Nephron (organoid): ENCODE measurements at regions not wholly inside any gene's neighbourhood (a gene's known extent, or its start where the extent isn't known, plus 50 kb on each side); places are given as distances from the start of the nearest gene placed in this dataset.
"Not testable (repeated sequence)": the region's sequence is repeated elsewhere in the genome, so short reads cannot be mapped to it uniquely, and the experiment has no call there.

Experiments
- H3K27ac Mint-ChIP-seq, 3 experiments: 2 replicates each; pipeline ENCODE4 v1.8.0; 2020; ENCODE audit warnings: mixed read lengths in 3 of 3, mild to moderate bottlenecking in 2 of 3, moderate library complexity in 1 of 3
- H3K27me3 Mint-ChIP-seq: 2 replicates; pipeline ENCODE4 v1.8.0; 2021; ENCODE audit warnings: low read depth, mild to moderate bottlenecking, moderate library complexity, mixed read lengths
- H3K36me3 Mint-ChIP-seq: 2 replicates; pipeline ENCODE4 v1.8.0; 2020; ENCODE audit warnings: low read depth, mixed read lengths
- H3K4me1 Mint-ChIP-seq: 2 replicates; pipeline ENCODE4 v1.8.0; 2020; ENCODE audit warnings: mixed read lengths
- H3K4me3 Mint-ChIP-seq, 3 experiments: 2 replicates each; pipeline ENCODE4 v1.8.0; 2020; ENCODE audit warnings: mild to moderate bottlenecking in 3 of 3, mixed read lengths in 3 of 3, moderate library complexity in 2 of 3
- H3K9me3 Mint-ChIP-seq: 2 replicates; pipeline ENCODE4 v1.8.0; 2020; ENCODE audit warnings: mixed read lengths
- TF ChIP-seq, protein P1 (sequence below), 3 experiments: fragments of 200-600 bp; sonication (generic); IDR thresholded peaks; one replicate each; pipeline ENCODE4 v1.5.0; 2021; ENCODE audit warnings: antibody characterized with exemption in 3 of 3; ENCODE audit not compliant: unreplicated experiment in 3 of 3

DNA sequence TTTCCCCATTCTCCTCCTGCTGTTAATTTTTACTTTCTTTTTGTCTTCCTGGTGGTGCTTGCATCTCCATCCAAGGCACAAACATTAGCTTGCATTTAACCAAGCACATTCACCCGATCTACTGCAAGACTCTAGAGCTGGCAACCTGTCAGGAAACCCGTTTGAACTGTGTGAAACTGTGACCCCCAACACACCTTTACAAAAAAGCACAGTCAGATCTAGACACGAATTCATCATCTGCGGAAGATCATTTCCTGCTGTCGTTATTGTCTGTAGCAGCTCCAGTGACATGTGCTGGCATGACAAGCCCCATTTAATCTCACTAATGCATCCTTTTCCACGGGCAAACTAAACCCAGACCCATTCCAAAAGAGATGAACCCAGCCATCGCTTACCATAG is 340.5 kb downstream of the VRK1 start:
- H3K27ac Mint-ChIP-seq = no peak overlapping the region
- H3K9me3 Mint-ChIP-seq = peaks cover 12% of the 10 kb centered on the region
- H3K4me3 Mint-ChIP-seq = no peak overlapping the region
- H3K36me3 Mint-ChIP-seq = peaks cover 8% of the 10 kb centered on the region
- H3K4me1 Mint-ChIP-seq = no peaks in the 10 kb centered on the region
- H3K27me3 Mint-ChIP-seq = peaks cover 6% of the 10 kb centered on the region
- TF ChIP-seq, protein P1, sequence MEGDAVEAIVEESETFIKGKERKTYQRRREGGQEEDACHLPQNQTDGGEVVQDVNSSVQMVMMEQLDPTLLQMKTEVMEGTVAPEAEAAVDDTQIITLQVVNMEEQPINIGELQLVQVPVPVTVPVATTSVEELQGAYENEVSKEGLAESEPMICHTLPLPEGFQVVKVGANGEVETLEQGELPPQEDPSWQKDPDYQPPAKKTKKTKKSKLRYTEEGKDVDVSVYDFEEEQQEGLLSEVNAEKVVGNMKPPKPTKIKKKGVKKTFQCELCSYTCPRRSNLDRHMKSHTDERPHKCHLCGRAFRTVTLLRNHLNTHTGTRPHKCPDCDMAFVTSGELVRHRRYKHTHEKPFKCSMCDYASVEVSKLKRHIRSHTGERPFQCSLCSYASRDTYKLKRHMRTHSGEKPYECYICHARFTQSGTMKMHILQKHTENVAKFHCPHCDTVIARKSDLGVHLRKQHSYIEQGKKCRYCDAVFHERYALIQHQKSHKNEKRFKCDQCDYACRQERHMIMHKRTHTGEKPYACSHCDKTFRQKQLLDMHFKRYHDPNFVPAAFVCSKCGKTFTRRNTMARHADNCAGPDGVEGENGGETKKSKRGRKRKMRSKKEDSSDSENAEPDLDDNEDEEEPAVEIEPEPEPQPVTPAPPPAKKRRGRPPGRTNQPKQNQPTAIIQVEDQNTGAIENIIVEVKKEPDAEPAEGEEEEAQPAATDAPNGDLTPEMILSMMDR (IDR thresholded peaks at IDR 0.05; ENCODE audit: unreplicated experiment in 3 of 3) = no peak

DNA sequence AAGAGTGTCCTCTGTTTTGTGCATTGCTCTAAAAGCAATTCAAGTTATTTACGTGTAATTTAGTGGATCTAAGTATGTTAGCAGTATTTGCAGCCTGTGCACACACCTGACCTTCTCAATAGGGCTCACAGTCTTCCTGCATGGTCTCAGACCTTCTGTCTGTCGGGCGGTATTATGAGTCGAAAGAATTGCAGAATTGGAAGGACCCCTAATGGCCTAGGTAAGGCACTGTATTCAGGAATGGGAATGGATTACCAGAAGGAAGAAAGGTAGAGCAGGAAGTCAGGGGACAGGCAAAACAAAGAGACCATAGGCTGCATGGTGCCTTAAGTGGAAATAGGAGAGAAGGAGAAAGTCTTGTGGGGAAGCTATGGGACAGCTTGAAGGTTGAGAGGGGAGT is 341.6 kb downstream of the VRK1 start:
- H3K36me3 Mint-ChIP-seq = peaks cover 8% of the 10 kb centered on the region
- no peaks in the 10 kb centered on the region for H3K4me1 Mint-ChIP-seq
- peaks cover 6% of the 10 kb centered on the region for H3K27me3 Mint-ChIP-seq
- no peak overlapping the region for H3K27ac Mint-ChIP-seq
- H3K9me3 Mint-ChIP-seq = peaks cover 12% of the 10 kb centered on the region
- H3K4me3 Mint-ChIP-seq = no peak overlapping the region
- TF ChIP-seq, protein P1 (IDR thresholded peaks at IDR 0.05; ENCODE audit: unreplicated experiment in 3 of 3) = no peak

DNA sequence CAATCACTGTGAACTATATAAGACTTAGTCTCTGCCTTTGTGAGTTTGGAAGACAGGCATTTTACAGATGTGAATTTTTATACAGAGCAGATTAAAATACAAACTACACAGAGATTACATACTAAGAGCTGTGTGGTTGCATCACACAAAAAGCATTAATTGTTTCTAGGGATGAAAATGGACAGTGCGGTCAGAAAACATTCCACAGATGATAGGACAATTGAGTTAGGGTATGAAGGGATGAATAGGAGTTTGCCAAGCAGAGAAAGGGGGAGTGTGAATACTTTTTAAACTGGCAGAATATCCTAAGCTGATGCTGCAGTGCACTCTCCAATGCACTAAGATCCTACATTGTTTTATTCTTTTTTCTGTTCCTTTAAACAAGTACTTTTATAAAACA is 345.8 kb downstream of the VRK1 start:
- Mint-ChIP-seq H3K4me1 (no peaks in the 10 kb centered on the region), H3K27me3 (peaks cover 2% of the 10 kb centered on the region), H3K9me3 (no peaks in the 10 kb centered on the region), H3K27ac (no peak overlapping the region), H3K36me3 (no peaks in the 10 kb centered on the region), H3K4me3 (no peak overlapping the region)
- TF ChIP-seq, protein P1 (IDR thresholded peaks at IDR 0.05; ENCODE audit: unreplicated experiment in 3 of 3) = no peak

DNA sequence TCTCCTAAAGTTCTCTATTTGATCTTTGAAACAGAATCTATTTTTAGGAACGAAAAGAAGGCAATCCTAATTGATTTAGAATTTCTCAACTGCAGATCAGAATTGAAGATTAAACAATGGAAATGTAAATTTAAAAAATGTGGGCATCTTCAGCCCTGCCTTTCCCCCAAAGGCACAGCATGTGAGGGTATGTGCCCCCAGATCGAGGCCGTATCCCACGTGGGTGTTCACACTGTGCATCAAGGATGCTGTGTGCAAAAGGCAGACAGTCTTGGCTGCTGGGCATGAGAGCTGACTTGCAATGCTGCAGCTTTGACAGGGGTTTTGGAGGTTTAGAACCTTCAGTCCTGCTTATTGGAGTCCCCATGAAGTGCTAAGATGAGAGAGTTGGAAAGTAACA is 346.3 kb downstream of the VRK1 start:
- H3K27me3 Mint-ChIP-seq = no peaks in the 10 kb centered on the region
- H3K4me1 Mint-ChIP-seq = no peaks in the 10 kb centered on the region
- H3K4me3 Mint-ChIP-seq = no peak overlapping the region
- TF ChIP-seq, protein P1 (IDR thresholded peaks at IDR 0.05; ENCODE audit: unreplicated experiment in 3 of 3) = no peak
- H3K9me3 Mint-ChIP-seq = no peaks in the 10 kb centered on the region
- H3K36me3 Mint-ChIP-seq = no peaks in the 10 kb centered on the region
- H3K27ac Mint-ChIP-seq = no peak overlapping the region

DNA sequence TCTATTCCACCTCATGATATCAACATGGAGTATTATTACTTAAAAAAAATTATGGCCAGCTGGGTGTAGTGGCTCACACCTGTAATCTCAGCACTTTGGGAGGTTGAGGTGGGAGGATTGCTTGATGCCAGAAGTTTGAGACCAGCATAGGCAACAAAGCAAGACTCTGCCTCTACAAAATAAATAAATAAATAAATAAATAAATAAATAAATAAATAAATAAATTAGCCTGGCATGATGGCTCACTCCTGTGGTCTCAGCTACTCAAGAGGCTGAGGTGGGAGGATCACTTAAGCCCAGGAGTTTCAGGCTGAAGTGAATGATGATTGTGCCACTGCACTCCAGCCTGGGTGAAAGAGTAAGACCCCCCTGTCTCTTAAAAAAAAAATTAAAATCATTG is 350.8 kb downstream of the VRK1 start:
- H3K36me3 Mint-ChIP-seq, H3K4me3 Mint-ChIP-seq, H3K4me1 Mint-ChIP-seq, H3K9me3 Mint-ChIP-seq, H3K27ac Mint-ChIP-seq: not testable (repeated sequence)
- peaks cover 12% of the 10 kb centered on the region for H3K27me3 Mint-ChIP-seq

DNA sequence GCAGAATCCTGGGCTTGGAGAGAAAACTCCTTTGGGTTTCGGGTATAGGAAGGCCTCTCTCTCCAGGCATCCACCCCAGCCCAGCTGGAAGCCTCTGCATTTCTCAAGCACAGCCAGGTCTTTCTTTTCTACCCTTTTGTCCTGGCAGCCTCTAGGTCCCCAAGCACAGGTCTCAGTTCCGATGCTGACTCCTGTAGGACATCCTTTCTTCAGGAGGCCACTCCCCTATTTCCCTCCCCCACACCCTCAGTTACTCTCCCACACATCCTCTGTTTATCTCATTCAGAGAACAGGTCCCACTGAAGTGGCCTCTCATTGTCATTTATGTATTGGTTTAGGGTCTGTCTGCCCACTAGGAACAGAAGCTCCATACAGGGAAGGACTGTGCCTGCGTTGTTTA is 352.6 kb downstream of the VRK1 start:
- H3K27ac Mint-ChIP-seq = no peak overlapping the region
- H3K36me3 Mint-ChIP-seq = no peaks in the 10 kb centered on the region
- TF ChIP-seq, protein P1 (IDR thresholded peaks at IDR 0.05; ENCODE audit: unreplicated experiment in 3 of 3) = no peak
- no peak overlapping the region for H3K4me3 Mint-ChIP-seq
- no peaks in the 10 kb centered on the region for H3K4me1 Mint-ChIP-seq
- H3K27me3 Mint-ChIP-seq = peaks cover 22% of the 10 kb centered on the region
- no peaks in the 10 kb centered on the region for H3K9me3 Mint-ChIP-seq
